ENCODE measurements at regions not wholly inside any gene's neighbourhood (a gene's known extent, or its start where the extent isn't known, plus 50 kb on each side); places are given as distances from the start of the nearest gene placed in this dataset.

GRCh38 chr6:104574135-104574750, 285.5 kb downstream of the HACE1 start:
- TF ChIP-seq CTCF (IDR thresholded peaks at IDR 0.05) (no peak), POLR2A (IDR thresholded peaks at IDR 0.05) (no peak)
